ENCODE measurements at regions not wholly inside any gene's neighbourhood (a gene's known extent, or its start where the extent isn't known, plus 50 kb on each side); places are given as distances from the start of the nearest gene placed in this dataset.
A peak's percentile ranks its signal among the peaks of the same experiment; 100 is the strongest.
"Not testable (repeated sequence)": the region's sequence is repeated elsewhere in the genome, so short reads cannot be mapped to it uniquely, and the experiment has no call there.

GRCh38 chr2:113826346-113827285 is 63.3 kb upstream of the ACTR3 start:
- Histone ChIP-seq H3K27me3 (no peaks in the 10 kb centered on the region), H3K27ac (no peak overlapping the region), H3K4me3 (no peak overlapping the region), H3K36me3 (no peaks in the 10 kb centered on the region), H3K9me3 (no peaks in the 10 kb centered on the region), H3K4me1 (peaks cover 0 to 9% (median 0%) of the 10 kb centered on the region in 3 donors)
- TF ChIP-seq, protein P1, sequence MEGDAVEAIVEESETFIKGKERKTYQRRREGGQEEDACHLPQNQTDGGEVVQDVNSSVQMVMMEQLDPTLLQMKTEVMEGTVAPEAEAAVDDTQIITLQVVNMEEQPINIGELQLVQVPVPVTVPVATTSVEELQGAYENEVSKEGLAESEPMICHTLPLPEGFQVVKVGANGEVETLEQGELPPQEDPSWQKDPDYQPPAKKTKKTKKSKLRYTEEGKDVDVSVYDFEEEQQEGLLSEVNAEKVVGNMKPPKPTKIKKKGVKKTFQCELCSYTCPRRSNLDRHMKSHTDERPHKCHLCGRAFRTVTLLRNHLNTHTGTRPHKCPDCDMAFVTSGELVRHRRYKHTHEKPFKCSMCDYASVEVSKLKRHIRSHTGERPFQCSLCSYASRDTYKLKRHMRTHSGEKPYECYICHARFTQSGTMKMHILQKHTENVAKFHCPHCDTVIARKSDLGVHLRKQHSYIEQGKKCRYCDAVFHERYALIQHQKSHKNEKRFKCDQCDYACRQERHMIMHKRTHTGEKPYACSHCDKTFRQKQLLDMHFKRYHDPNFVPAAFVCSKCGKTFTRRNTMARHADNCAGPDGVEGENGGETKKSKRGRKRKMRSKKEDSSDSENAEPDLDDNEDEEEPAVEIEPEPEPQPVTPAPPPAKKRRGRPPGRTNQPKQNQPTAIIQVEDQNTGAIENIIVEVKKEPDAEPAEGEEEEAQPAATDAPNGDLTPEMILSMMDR (IDR thresholded peaks at IDR 0.05) = no peak
- no peak for TF ChIP-seq POLR2A (IDR thresholded peaks at IDR 0.05)
- intact Hi-C loops (cut with DNase I) = no loop called here
- DNase-seq = no peak
- 51 to 68% methylated on average over 4 of the region's 4 CpGs for WGBS, 2 donors

GRCh38 chr2:113823716-113824595 is 65.9 kb upstream of the ACTR3 start:
- Histone ChIP-seq H3K27me3 (no peaks in the 10 kb centered on the region), H3K27ac (no peak overlapping the region), H3K4me3 (no peak overlapping the region), H3K36me3 (no peaks in the 10 kb centered on the region), H3K4me1 (peaks cover 0 to 3% (median 0%) of the 10 kb centered on the region in 3 donors), H3K9me3 (no peaks in the 10 kb centered on the region)
- DNase-seq = no peak
- intact Hi-C loops (cut with DNase I) = no loop called here
- WGBS, 2 donors = 69 to 72% methylated on average over 4 of the region's 4 CpGs
- no peak for TF ChIP-seq POLR2A (IDR thresholded peaks at IDR 0.05)
- TF ChIP-seq, protein P1 (IDR thresholded peaks at IDR 0.05) = no peak

GRCh38 chr2:113822087-113822815 is 65.8 kb upstream of the SLC35F5 start:
- Histone ChIP-seq H3K9me3 (no peaks in the 10 kb centered on the region), H3K27ac (no peak overlapping the region), H3K36me3 (no peaks in the 10 kb centered on the region), H3K4me1 (peaks cover 0 to 14% (median 8%) of the 10 kb centered on the region in 3 donors), H3K4me3 (no peak overlapping the region), H3K27me3 (no peaks in the 10 kb centered on the region)
- no peak for DNase-seq
- TF ChIP-seq POLR2A (IDR thresholded peaks at IDR 0.05) = no peak
- TF ChIP-seq, protein P1 (IDR thresholded peaks at IDR 0.05) = no peak
- WGBS, 2 donors = 73 to 83% methylated on average over 5 to 7 of the region's 7 CpGs
- intact Hi-C loops (cut with DNase I) = no loop called here

GRCh38 chr2:113818382-113818951 is 62.0 kb upstream of the SLC35F5 start:
- no peaks in the 10 kb centered on the region for H3K27me3 ChIP-seq
- TF ChIP-seq POLR2A (IDR thresholded peaks at IDR 0.05) = no peak
- TF ChIP-seq, protein P1 (IDR thresholded peaks at IDR 0.05) = no peak
- 15 to 18% methylated on average over 10 of the region's 10 CpGs for WGBS, 2 donors
- intact Hi-C loops (cut with DNase I) = no loop called here
- peak overlapping the region in 1 of 4 donors; percentile 37 for H3K27ac ChIP-seq
- H3K4me1 ChIP-seq = peaks cover 0 to 14% (median 8%) of the 10 kb centered on the region in 3 donors
- DNase-seq = no peak
- H3K36me3 ChIP-seq = no peaks in the 10 kb centered on the region
- peak overlapping the region in 1 of 4 donors; percentile 15 for H3K4me3 ChIP-seq
- H3K9me3 ChIP-seq = no peaks in the 10 kb centered on the region

GRCh38 chr2:113813396-113813795 is 57.0 kb upstream of the SLC35F5 start:
- H3K4me3 ChIP-seq = not testable (repeated sequence)
- 91% methylated on average over 3 of the region's 3 CpGs for WGBS, 2 donors

More at GRCh38 chr2:113813396-113813795, 57.0 kb upstream of the SLC35F5 start:
- H3K4me1 ChIP-seq; H3K9me3 ChIP-seq; H3K27ac ChIP-seq; H3K36me3 ChIP-seq; H3K27me3 ChIP-seq; intact Hi-C loops (cut with DNase I); DNase-seq: not testable (repeated sequence)

Measured in esophagus squamous epithelium (tissue), 5 donors.